Peyer's patch (tissue), 4 donors: ENCODE measurements at regions not wholly inside any gene's neighbourhood (a gene's known extent, or its start where the extent isn't known, plus 50 kb on each side); places are given as distances from the start of the nearest gene placed in this dataset.

Source experiments
- DNase-seq, 3 donors: peaks; one replicate each; pipeline ENCODE4 v3.0.0-alpha.2; 2017 to 2019
- H3K27ac ChIP-seq, 4 donors: fragments of 200-600 bp; sonication (generic); one replicate each; pipeline ENCODE4 v1.5.1; 2016 to 2019
- H3K27me3 ChIP-seq, 2 donors: fragments of 200-600 bp; sonication (generic); one replicate each; pipeline ENCODE4 v1.5.1; 2019
- H3K36me3 ChIP-seq, 3 donors: fragments of 200-600 bp; sonication (generic); one replicate each; pipeline ENCODE4 v1.5.1; 2016 to 2019
- H3K4me1 ChIP-seq, 4 donors: fragments of 200-600 bp; sonication (generic); one replicate each; pipeline ENCODE4 v1.5.1; 2016 to 2019
- H3K4me3 ChIP-seq, 4 donors: fragments of 200-600 bp; sonication (generic); 1 replicate in 3 of 4; 2 replicates in 1 of 4; pipeline ENCODE4 v1.5.1; 2016 to 2019; ENCODE audit warnings: mild to moderate bottlenecking in 1 of 4
- H3K9me3 ChIP-seq, 4 donors: fragments of 200-600 bp; sonication (generic); one replicate each; pipeline ENCODE4 v1.5.1; 2016 to 2019; ENCODE audit warnings: mild to moderate bottlenecking in 1 of 4
- CTCF ChIP-seq, 6 experiments: fragments of 450-650 bp in 4 of 6; fragments of 200-600 bp in 2 of 6; sonication (generic) in 1 of 6; IDR thresholded peaks; one replicate each; pipeline ENCODE4 v1.5.1; 2017 to 2019; ENCODE audit warnings: antibody characterized with exemption in 6 of 6, mild to moderate bottlenecking in 3 of 6, moderate library complexity in 1 of 6
- POLR2A ChIP-seq, 2 donors: fragments of 450-650 bp; IDR thresholded peaks; one replicate each; pipeline ENCODE4 v1.5.1; 2017; ENCODE audit warnings: antibody characterized with exemption in 2 of 2, mild to moderate bottlenecking in 2 of 2, moderate library complexity in 2 of 2

- Histone ChIP-seq H3K9me3 (no peaks in the 10 kb centered on the region), H3K27me3 (no peaks in the 10 kb centered on the region), H3K27ac (no peak overlapping the region), H3K4me3 (no peak overlapping the region), H3K4me1 (peaks cover 0 to 7% (median 2%) of the 10 kb centered on the region in 4 donors), H3K36me3 (no peaks in the 10 kb centered on the region)
- no peak for DNase-seq
- TF ChIP-seq POLR2A (IDR thresholded peaks at IDR 0.05) (no peak), CTCF (IDR thresholded peaks at IDR 0.05) (no peak)
These were observed 64.9 kb upstream of the KLHL25 start for GRCh38 chr15:85859671-85860070.

GRCh38 chr15:85860394-85861161 lies 65.9 kb upstream of the KLHL25 start:
- TF ChIP-seq CTCF (IDR thresholded peaks at IDR 0.05) = no peak
- TF ChIP-seq POLR2A (IDR thresholded peaks at IDR 0.05) = no peak
- DNase-seq = no peak

GRCh38 chr15:85865070-85865684 lies 70.5 kb upstream of the KLHL25 start:
- Histone ChIP-seq H3K36me3 (no peaks in the 10 kb centered on the region), H3K4me1 (no peaks in the 10 kb centered on the region), H3K27me3 (no peaks in the 10 kb centered on the region), H3K4me3 (no peak overlapping the region), H3K9me3 (no peaks in the 10 kb centered on the region), H3K27ac (no peak overlapping the region)
- DNase-seq = no peak
- no peak for TF ChIP-seq POLR2A (IDR thresholded peaks at IDR 0.05)
- TF ChIP-seq CTCF (IDR thresholded peaks at IDR 0.05) = peak in 4 of 6 experiments; percentile 28 to 50 (median 40)

More at GRCh38 chr15:85860394-85861161, 65.9 kb upstream of the KLHL25 start:
- Histone ChIP-seq H3K9me3 (no peaks in the 10 kb centered on the region), H3K27ac (no peak overlapping the region), H3K27me3 (no peaks in the 10 kb centered on the region), H3K4me1 (peaks cover 0 to 7% (median 2%) of the 10 kb centered on the region in 4 donors), H3K36me3 (no peaks in the 10 kb centered on the region), H3K4me3 (no peak overlapping the region)

GRCh38 chr15:85867250-85867649 lies 72.5 kb upstream of the KLHL25 start:
- H3K4me1 ChIP-seq = no peaks in the 10 kb centered on the region
- no peak overlapping the region for H3K27ac ChIP-seq
- no peaks in the 10 kb centered on the region for H3K9me3 ChIP-seq
- DNase-seq = no peak
- no peak overlapping the region for H3K4me3 ChIP-seq
- TF ChIP-seq CTCF (IDR thresholded peaks at IDR 0.05) (no peak), POLR2A (IDR thresholded peaks at IDR 0.05) (no peak)
- H3K36me3 ChIP-seq = no peaks in the 10 kb centered on the region
- no peaks in the 10 kb centered on the region for H3K27me3 ChIP-seq

GRCh38 chr15:85869124-85869523 lies 74.4 kb upstream of the KLHL25 start:
- H3K4me3 ChIP-seq = no peak overlapping the region
- TF ChIP-seq POLR2A (IDR thresholded peaks at IDR 0.05) (no peak), CTCF (IDR thresholded peaks at IDR 0.05) (no peak)
- no peak overlapping the region for H3K27ac ChIP-seq
- no peaks in the 10 kb centered on the region for H3K36me3 ChIP-seq
- no peaks in the 10 kb centered on the region for H3K9me3 ChIP-seq
- no peaks in the 10 kb centered on the region for H3K4me1 ChIP-seq
- no peak for DNase-seq
- no peaks in the 10 kb centered on the region for H3K27me3 ChIP-seq
